HG03378 (cell line): ENCODE measurements at regions not wholly inside any gene's neighbourhood (a gene's known extent, or its start where the extent isn't known, plus 50 kb on each side); places are given as distances from the start of the nearest gene placed in this dataset.
"Not testable (repeated sequence)": the region's sequence is repeated elsewhere in the genome, so short reads cannot be mapped to it uniquely, and the experiment has no call there.

ENCODE experiments used
- ATAC-seq: cut with Tn5 transposase; IDR thresholded peaks from one replicate; pipeline ENCODE4 v1.9.1; 2021; ENCODE audit warnings: mild to moderate bottlenecking, moderate library complexity; ENCODE audit not compliant: unreplicated experiment

GRCh38 chr6:122214605-122215318, 184.7 kb upstream of the HSF2 start:
- ATAC-seq = no peak

- no peak for ATAC-seq
Observed at GRCh38 chr6:122220254-122220653, 179.2 kb upstream of the HSF2 start.

DNA sequence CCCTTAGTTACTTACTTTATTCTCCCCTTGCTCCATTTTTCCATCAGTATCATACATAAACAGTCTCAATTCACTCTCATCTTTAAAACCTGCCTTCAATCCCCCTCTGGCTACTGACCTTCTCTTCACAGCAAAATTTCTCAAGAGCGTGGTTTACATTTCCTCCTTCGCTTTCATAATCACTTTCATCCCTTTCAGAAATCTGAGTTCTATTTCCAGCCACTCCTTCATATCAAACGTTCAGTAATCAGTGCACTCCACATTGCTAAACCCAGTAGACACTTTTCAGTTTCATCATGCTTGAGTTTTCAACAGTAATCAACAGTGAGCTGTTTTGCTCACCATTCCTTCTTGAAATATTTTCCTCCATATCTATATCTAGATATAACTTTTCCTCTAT, 176.7 kb upstream of the HSF2 start:
- no peak for ATAC-seq

GRCh38 chr6:122223251-122223650, 176.2 kb upstream of the HSF2 start:
- no peak for ATAC-seq

DNA sequence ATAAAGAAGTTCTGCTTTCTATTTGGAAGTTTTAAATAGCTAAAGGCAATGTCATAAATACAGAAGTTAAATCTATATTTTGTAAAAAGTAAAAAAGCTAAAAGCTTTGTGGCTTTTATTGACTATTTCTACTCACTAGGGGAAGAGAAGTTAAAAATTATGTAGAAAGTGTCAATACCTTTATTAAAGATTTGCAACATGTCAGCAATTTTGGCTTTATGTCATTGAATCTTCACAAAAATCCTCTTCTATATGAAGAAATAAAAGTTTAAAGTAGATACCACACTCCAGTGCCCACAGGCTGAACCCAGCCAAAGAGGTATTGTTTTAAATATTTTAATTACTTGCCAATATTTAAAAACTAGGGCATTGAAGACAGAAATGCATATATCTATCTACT, 160.6 kb upstream of the HSF2 start:
- ATAC-seq = no peak

DNA sequence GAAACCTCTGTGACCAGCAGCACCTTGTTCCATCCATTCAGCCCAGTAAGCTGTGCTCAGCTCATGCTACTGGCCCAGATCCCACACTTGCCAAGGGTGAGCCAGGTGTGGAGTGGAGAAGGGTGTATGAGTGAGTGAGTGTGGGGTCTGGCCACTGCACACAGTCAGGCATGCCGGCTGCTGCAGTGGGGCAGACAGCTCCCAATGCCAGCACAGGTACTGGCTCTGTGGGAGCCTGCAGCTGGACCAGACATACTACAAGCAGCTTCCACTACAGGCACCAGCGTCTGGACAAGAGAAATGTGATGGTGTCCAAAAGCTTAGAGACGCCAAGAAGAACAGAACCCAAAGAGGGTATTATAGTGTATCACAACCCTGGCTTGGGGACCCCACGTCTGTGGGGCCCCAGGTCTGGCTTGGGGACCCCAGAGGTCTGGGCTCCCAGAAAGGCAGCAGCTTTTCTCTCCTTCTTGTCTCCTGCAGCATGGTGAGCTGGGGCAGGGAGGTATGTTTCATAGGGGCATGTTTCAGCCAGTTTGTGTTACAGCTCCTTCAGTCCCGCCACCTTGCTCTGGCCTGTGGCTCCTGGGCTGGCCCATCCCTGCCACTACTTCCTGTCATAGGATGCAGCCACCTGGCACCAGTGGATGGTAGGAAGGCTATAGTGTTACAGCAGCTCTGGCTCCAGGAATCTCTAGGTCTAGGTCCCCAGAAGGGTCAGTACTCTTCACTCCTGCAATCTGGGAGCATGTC, 152.4 kb upstream of the HSF2 start:
- no peak for ATAC-seq

- no peak for ATAC-seq
Observed at GRCh38 chr6:122248001-122248669, 151.3 kb upstream of the HSF2 start.

GRCh38 chr6:122248844-122249243, 150.6 kb upstream of the HSF2 start:
- no peak for ATAC-seq

GRCh38 chr6:122258839-122259238, 140.6 kb upstream of the HSF2 start:
- no peak for ATAC-seq

DNA sequence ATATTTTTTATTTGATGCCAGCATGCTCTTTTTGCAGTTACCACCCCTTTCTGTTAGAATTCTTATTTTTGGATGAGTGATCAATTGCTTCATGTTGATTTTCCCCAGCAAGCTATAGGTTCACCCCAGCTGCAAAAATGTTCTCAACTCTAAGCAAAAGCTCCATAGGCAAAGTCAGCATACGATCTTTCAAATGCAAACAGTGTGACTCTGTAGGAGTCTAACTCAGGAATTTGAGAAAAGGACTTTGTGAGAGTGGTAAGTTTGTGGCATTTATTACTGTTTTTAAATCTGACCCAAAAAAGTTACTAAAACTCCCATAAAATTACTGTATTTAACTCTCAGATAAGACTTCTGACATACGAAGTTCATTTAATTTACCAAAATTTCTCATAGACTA, 134.9 kb upstream of the HSF2 start:
- no peak for ATAC-seq

DNA sequence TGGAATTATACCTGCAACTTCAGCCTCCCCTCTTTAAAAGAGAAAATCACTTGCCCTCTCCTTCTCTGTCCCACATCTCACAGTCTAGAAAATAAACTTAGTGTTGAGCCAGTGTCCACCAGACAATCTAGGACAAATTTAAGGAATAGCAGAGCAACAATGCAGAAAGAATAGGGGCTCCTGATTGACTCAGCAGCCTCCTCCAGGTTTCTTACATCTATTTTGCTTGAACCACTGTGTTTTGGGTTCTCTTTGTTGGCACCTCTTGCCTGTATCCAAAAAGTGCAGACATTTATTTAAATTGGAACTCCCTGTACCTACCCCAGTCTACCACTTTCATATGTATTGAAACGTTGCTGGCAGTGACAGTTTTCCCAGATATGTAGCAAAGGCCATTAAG, 133.7 kb upstream of the HSF2 start:
- ATAC-seq = no peak

GRCh38 chr6:122268394-122268793, 131.1 kb upstream of the HSF2 start:
- ATAC-seq = no peak

DNA sequence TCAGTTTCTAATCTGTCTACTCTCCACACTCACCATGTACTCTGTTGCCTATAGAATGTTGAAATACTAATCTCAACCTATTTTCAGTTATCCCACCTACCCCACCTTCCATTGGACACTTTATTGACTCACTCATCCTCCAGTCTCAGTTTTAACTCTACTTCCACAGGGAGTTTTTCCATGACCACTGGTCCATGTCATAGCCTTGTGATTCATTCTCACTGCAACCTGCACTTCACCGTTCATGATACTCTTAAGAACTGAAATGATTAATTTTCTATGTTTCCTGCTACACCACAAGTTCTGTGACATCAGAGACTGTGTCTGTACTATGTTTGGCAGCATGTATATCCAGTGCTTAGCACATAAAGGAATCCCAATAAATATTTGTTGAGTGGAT, 122.8 kb upstream of the HSF2 start:
- ATAC-seq = no peak

DNA sequence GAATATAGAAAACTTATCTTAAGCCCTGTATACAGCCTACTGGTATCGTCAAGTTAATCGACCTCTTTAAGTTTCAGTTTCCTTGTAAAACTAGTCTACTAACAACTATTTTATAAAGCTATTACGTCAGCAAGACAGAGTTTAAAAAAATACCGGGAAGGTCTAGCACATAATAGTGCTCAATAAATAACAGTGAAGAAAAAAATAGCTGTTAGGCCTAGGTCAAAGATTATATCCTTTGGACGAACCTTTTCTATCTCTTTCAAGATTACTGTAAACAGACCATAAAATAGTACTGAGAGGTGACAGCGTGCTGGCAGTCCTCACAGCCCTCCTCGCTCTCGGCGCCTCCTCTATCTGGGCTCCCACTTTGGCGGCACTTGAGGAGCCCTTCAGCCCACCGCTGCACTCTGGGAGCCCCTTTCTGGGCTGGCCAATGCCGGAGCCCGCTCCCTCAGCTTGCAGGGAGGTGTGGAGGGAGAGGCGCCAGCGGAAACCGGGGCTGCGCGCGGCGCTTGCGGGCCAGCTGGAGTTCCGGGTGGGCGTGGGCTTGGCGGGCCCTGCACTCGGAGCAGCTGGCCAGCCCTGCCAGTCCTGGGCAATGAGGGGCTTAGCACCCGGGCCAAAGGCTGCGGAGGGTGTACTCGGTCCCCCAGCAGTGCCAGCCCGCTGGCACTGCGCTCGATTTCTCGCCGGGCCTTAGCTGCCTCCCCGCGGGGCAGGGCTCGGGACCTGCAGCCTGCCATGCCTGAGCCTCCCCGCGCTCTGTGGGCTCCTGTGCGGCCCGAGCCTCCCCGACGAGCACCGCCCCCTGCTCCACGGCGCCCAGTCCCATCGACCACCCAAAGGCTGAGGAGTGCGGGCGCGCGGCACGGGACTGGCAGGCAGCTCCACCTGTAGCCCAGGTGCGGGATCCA, 119.1 kb upstream of the HSF2 start:
- not testable (repeated sequence) for ATAC-seq

DNA sequence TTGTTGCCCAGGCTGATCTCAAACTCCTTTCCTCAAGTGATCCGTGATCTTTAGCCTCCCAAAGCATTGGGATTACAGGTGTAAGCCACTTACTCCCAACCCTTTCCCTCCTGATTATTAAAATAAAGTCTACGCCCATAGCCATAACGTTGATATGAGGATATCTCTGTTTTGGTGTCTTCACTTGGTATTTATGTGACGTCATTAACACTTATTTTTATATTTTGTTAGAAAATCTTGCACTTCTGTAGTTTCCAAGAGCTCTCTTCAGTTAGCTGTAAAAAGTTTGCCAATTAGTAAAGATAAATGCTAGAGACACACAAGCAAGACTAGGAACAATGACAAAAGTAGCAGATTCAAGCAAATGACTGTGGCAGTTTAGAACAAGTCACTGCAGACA, 115.6 kb upstream of the HSF2 start:
- no peak for ATAC-seq

GRCh38 chr6:122284848-122285247, 114.6 kb upstream of the HSF2 start:
- ATAC-seq = no peak

DNA sequence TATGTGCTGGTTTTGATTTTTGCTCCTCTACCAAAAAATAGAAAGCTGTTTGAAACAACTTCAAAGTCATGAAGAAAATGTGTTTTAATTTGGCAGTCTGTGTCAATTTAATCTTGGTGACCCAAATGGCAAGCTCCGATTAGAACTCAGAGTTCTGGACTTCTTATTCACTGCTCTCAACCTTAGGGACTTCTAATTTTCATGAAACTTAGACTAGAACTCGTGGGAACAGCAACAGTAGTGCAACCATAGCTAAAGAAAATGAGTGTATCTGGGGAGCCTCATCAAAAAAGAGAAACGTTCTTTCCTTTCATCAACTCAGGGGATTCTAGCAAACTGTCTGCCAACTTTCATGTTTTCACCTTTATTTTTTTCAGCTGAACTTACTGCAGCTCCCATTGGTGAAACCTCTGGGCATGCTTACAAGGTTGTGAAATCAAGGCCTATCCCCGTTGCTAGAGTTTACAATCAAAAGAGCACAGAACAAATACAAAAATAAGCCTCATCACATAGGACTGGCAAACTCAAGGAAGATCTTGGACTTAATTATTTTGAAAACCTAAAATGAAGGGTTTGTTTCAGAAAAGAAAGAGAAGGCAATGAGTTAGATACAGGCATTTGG, 114.0 kb upstream of the HSF2 start:
- ATAC-seq = no peak

- ATAC-seq = no peak
Observed at GRCh38 chr6:122286512-122286911, 112.9 kb upstream of the HSF2 start.

GRCh38 chr6:122289762-122290539, 109.5 kb upstream of the HSF2 start:
- no peak for ATAC-seq

DNA sequence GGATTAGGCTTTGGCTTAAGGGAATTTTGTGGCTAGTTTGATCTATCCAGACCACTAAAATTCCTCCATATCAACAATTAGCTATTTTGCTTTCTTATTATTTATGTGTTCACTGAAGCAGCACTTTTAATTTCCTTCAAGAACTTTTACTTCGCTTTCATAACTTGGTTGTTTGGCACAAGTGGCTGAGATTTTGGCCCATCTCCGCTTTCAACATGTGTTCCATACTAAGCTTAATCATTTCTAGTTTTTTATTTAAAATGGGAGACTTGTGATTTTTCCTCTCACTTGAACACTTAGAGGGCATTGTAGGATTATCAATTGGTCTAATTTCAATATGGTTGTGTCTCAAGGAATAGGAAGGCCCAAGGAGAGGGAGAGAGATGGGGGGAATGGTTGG, 102.4 kb upstream of the HSF2 start:
- no peak for ATAC-seq
